Spleen (tissue), 7 donors: ENCODE measurements at regions not wholly inside any gene's neighbourhood (a gene's known extent, or its start where the extent isn't known, plus 50 kb on each side); places are given as distances from the start of the nearest gene placed in this dataset.

Experiments used
- CTCF ChIP-seq, 11 experiments: fragments of 200-600 bp in 7 of 11; fragments of 450-650 bp in 4 of 11; sonication (generic) in 4 of 11; IDR thresholded peaks in 8 of 11; conservative IDR thresholded peaks in 3 of 11; 1 replicate in 7 of 11; 2 replicates in 4 of 11; pipeline versions ENCODE4 v1.4.0 to v1.8.0; 2016 to 2021; ENCODE audit warnings: antibody characterized with exemption in 11 of 11, inconsistent platforms in 4 of 11, mild to moderate bottlenecking in 1 of 11
- POLR2AphosphoS5 ChIP-seq, 3 donors: sonication (generic); formaldehyde crosslinking; IDR thresholded peaks; one replicate each; pipeline ENCODE4 v1.5.1; 2017; ENCODE audit warnings: antibody characterized with exemption in 3 of 3
- donor health status: DM: no; HTN: no; CAD: no; lungs with moderate emphysema.
- donor health status: DM: no; HTN: no; CAD: no.
- donor health status: DM: no; HTN: no; CAD: no.

- TF ChIP-seq CTCF (IDR thresholded peaks at IDR 0.05 in 8 of 11, conservative IDR thresholded peaks at IDR 0.05 in 3 of 11) (no peak), POLR2AphosphoS5 (IDR thresholded peaks at IDR 0.05) (no peak)
Observed at GRCh38 chr13:32881777-32882145, 134.5 kb upstream of the KL start.
